ENCODE measurements at regions not wholly inside any gene's neighbourhood (a gene's known extent, or its start where the extent isn't known, plus 50 kb on each side); places are given as distances from the start of the nearest gene placed in this dataset.

DNA sequence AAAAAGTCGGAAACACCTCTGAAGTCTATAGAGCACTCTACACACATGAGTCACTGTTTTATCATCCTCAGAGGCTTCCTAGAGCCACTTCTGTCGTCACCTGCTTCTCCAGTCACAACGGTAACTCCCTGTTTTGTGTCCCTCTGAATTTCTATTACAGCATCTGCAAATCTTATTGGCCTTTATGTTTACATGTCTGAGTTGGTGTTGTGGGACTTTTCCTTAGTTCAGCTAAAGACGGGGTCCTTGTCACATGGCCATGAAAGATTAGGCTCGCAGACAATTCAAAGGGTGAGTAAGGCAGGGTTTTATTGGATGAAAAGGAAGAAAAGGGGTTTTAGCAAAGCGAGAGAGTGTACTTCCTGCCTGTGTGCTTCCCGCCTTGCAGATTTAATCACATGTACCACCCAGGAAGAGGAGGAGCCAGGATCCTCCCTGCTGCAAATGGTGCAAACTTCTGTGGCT lies 185.6 kb downstream of the LPIN1 start:
- TF ChIP-seq, protein P1, sequence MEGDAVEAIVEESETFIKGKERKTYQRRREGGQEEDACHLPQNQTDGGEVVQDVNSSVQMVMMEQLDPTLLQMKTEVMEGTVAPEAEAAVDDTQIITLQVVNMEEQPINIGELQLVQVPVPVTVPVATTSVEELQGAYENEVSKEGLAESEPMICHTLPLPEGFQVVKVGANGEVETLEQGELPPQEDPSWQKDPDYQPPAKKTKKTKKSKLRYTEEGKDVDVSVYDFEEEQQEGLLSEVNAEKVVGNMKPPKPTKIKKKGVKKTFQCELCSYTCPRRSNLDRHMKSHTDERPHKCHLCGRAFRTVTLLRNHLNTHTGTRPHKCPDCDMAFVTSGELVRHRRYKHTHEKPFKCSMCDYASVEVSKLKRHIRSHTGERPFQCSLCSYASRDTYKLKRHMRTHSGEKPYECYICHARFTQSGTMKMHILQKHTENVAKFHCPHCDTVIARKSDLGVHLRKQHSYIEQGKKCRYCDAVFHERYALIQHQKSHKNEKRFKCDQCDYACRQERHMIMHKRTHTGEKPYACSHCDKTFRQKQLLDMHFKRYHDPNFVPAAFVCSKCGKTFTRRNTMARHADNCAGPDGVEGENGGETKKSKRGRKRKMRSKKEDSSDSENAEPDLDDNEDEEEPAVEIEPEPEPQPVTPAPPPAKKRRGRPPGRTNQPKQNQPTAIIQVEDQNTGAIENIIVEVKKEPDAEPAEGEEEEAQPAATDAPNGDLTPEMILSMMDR (IDR thresholded peaks at IDR 0.05), result no peak
- TF ChIP-seq POLR2A (IDR thresholded peaks at IDR 0.05), result no peak
